ENCODE measurements at regions not wholly inside any gene's neighbourhood (a gene's known extent, or its start where the extent isn't known, plus 50 kb on each side); places are given as distances from the start of the nearest gene placed in this dataset.
"Not testable (repeated sequence)": the region's sequence is repeated elsewhere in the genome, so short reads cannot be mapped to it uniquely, and the experiment has no call there.

DNA sequence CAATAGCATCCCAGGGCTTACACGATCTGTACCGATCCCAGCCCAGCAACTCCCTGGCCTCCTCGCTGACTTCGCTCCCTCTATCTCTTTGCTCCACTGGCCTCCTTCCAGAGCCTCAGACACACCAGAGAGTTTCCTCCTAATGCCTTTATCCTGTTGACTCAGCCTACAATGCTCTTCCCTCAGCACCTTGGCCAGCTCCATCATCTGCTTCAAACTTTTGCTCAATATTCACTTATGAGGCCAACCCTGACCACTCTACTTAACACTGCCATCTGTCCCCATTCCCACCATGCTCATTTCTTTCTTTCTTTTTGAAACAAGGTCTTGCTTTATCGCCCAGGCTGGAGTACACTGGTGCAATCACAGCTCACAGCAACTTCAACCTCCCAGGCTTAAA, 180.9 kb downstream of the CEP170 start:
- CTCF ChIA-PET; POLR2A ChIA-PET; H3K36me3 ChIP-seq (ENCODE audit: control insufficient read depth in 4 of 4, insufficient read depth in 4 of 4, low read length in 3 of 4); DNase-seq; H3K27me3 ChIP-seq (replicated peaks in 2 of 5; ENCODE audit: control insufficient read depth in 4 of 5, insufficient read depth in 5 of 5, low read length in 4 of 5); H3K9me3 ChIP-seq (ENCODE audit: control extremely low read depth in 1 of 5, control insufficient read depth in 4 of 5, insufficient read depth in 2 of 5, low read depth in 1 of 5, low read length in 4 of 5); H3K4me3 ChIP-seq (ENCODE audit: control insufficient read depth in 1 of 7, extremely low read depth in 1 of 7, insufficient read depth in 4 of 7, low read depth in 2 of 7, low read length in 6 of 7); H3K4me1 ChIP-seq (ENCODE audit: control extremely low read depth in 1 of 4, control insufficient read depth in 4 of 4, insufficient read depth in 4 of 4, low read length in 3 of 4); H3K27ac ChIP-seq (ENCODE audit: insufficient read depth in 1 of 2, low read depth in 1 of 2, low read length in 2 of 2, poor library complexity in 1 of 2, severe bottlenecking in 2 of 2): not testable (repeated sequence)
- WGBS (ENCODE audit: insufficient coverage): no CpG with 5 or more reads among the region's 5 CpGs

DNA sequence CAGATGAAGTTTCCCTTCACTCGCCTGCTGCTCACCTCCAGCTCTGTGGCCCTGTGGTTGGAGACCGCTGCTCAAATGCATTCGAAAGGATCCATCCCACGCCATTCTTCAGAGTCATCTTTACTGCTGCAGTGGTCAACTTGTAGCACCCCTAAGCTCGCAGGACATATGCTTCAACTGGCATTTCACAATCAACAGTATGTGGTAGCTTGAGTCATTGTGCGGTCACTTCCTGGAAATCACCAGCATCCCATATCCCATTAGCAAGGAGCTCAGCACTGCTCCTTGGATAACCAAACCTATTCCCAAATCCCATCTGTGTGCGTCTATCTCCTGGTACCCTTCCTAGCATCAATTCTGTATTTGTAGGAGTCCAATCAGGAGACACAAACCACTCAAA, 188.0 kb downstream of the CEP170 start:
- H3K4me3 ChIP-seq (ENCODE audit: control insufficient read depth in 1 of 7, extremely low read depth in 1 of 7, insufficient read depth in 4 of 7, low read depth in 2 of 7, low read length in 6 of 7); H3K27me3 ChIP-seq (replicated peaks in 2 of 5; ENCODE audit: control insufficient read depth in 4 of 5, insufficient read depth in 5 of 5, low read length in 4 of 5); H3K27ac ChIP-seq (ENCODE audit: insufficient read depth in 1 of 2, low read depth in 1 of 2, low read length in 2 of 2, poor library complexity in 1 of 2, severe bottlenecking in 2 of 2); CTCF ChIA-PET; H3K36me3 ChIP-seq (ENCODE audit: control insufficient read depth in 4 of 4, insufficient read depth in 4 of 4, low read length in 3 of 4); POLR2A ChIA-PET; H3K9me3 ChIP-seq (ENCODE audit: control extremely low read depth in 1 of 5, control insufficient read depth in 4 of 5, insufficient read depth in 2 of 5, low read depth in 1 of 5, low read length in 4 of 5); DNase-seq; H3K4me1 ChIP-seq (ENCODE audit: control extremely low read depth in 1 of 4, control insufficient read depth in 4 of 4, insufficient read depth in 4 of 4, low read length in 3 of 4): not testable (repeated sequence)
- no CpG with 5 or more reads among the region's 7 CpGs for WGBS (ENCODE audit: insufficient coverage)

DNA sequence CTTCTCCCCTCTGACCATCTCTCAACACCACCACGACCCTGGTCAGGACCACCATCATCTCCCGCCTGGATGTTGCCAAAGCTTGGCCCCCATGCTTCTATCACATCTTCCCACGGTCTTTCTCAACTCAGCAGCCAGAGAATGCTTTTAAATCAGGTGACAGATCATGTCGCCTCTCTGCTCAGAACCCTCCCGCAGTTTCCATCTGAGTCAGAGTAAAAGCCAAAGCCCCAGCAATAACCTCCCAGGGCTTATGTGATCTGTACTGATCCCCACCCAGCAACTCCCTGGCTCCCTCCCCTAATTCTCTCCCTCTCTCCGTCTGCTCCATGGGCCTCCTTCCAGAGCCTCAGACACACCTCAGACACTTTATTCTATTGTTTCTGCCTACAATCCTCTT, 193.1 kb downstream of the CEP170 start:
- DNase-seq; H3K4me1 ChIP-seq (ENCODE audit: control extremely low read depth in 1 of 4, control insufficient read depth in 4 of 4, insufficient read depth in 4 of 4, low read length in 3 of 4); H3K4me3 ChIP-seq (ENCODE audit: control insufficient read depth in 1 of 7, extremely low read depth in 1 of 7, insufficient read depth in 4 of 7, low read depth in 2 of 7, low read length in 6 of 7); H3K27ac ChIP-seq (ENCODE audit: insufficient read depth in 1 of 2, low read depth in 1 of 2, low read length in 2 of 2, poor library complexity in 1 of 2, severe bottlenecking in 2 of 2); H3K9me3 ChIP-seq (ENCODE audit: control extremely low read depth in 1 of 5, control insufficient read depth in 4 of 5, insufficient read depth in 2 of 5, low read depth in 1 of 5, low read length in 4 of 5); POLR2A ChIA-PET; H3K36me3 ChIP-seq (ENCODE audit: control insufficient read depth in 4 of 4, insufficient read depth in 4 of 4, low read length in 3 of 4); H3K27me3 ChIP-seq (replicated peaks in 2 of 5; ENCODE audit: control insufficient read depth in 4 of 5, insufficient read depth in 5 of 5, low read length in 4 of 5); CTCF ChIA-PET: not testable (repeated sequence)
- no CpG with 5 or more reads among the region's 6 CpGs for WGBS (ENCODE audit: insufficient coverage)

DNA sequence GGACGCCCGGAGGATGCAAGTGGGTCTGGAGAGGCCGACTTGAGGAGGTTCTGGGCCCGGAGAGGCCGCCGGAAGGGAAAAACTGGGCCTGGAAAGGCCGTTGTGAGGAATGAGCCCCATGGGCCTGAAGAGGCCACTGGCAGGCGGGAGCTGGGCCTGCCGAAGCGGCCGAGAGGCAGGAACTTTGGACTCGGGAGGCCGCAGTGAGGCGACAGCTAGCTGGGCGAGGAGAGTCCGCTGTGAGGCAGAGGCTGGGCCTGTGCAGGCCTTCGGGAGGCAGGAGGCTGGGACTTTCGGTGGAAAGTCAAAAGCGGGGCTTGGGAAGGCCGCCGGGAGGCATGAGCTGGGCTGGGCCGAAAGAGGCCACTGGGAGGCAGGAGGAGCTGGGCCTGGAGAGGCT, 199.6 kb downstream of the CEP170 start:
- H3K27ac ChIP-seq (ENCODE audit: insufficient read depth in 1 of 2, low read depth in 1 of 2, low read length in 2 of 2, poor library complexity in 1 of 2, severe bottlenecking in 2 of 2); POLR2A ChIA-PET; H3K4me1 ChIP-seq (ENCODE audit: control extremely low read depth in 1 of 4, control insufficient read depth in 4 of 4, insufficient read depth in 4 of 4, low read length in 3 of 4); H3K36me3 ChIP-seq (ENCODE audit: control insufficient read depth in 4 of 4, insufficient read depth in 4 of 4, low read length in 3 of 4); CTCF ChIA-PET; H3K4me3 ChIP-seq (ENCODE audit: control insufficient read depth in 1 of 7, extremely low read depth in 1 of 7, insufficient read depth in 4 of 7, low read depth in 2 of 7, low read length in 6 of 7); H3K9me3 ChIP-seq (ENCODE audit: control extremely low read depth in 1 of 5, control insufficient read depth in 4 of 5, insufficient read depth in 2 of 5, low read depth in 1 of 5, low read length in 4 of 5); H3K27me3 ChIP-seq (replicated peaks in 2 of 5; ENCODE audit: control insufficient read depth in 4 of 5, insufficient read depth in 5 of 5, low read length in 4 of 5); DNase-seq: not testable (repeated sequence)
- WGBS (ENCODE audit: insufficient coverage): 100% methylated on average over 8 of the region's 22 CpGs

DNA sequence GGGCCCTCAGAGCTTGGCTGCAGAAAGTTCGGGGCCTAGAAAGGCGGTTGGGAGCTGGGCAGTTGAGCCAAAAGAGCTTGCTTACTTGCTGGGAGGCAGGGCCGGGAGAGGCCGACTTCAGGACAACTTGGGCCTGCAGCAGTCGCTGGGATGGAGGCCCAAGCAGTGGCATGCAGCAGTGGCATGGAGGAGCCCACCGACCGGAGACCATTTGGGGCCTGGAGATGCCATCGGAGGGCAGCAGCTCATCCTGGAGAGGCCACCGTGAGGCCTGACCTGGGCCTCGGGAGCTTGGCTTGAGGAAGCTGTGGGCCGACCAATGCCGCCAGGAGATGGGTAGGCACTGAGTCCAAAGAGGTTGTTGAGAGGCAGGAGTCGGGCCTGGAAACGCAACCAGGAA, 200.0 kb downstream of the CEP170 start:
- H3K27me3 ChIP-seq (replicated peaks in 2 of 5; ENCODE audit: control insufficient read depth in 4 of 5, insufficient read depth in 5 of 5, low read length in 4 of 5); CTCF ChIA-PET; H3K9me3 ChIP-seq (ENCODE audit: control extremely low read depth in 1 of 5, control insufficient read depth in 4 of 5, insufficient read depth in 2 of 5, low read depth in 1 of 5, low read length in 4 of 5); H3K36me3 ChIP-seq (ENCODE audit: control insufficient read depth in 4 of 4, insufficient read depth in 4 of 4, low read length in 3 of 4); H3K27ac ChIP-seq (ENCODE audit: insufficient read depth in 1 of 2, low read depth in 1 of 2, low read length in 2 of 2, poor library complexity in 1 of 2, severe bottlenecking in 2 of 2); H3K4me1 ChIP-seq (ENCODE audit: control extremely low read depth in 1 of 4, control insufficient read depth in 4 of 4, insufficient read depth in 4 of 4, low read length in 3 of 4); POLR2A ChIA-PET; DNase-seq; H3K4me3 ChIP-seq (ENCODE audit: control insufficient read depth in 1 of 7, extremely low read depth in 1 of 7, insufficient read depth in 4 of 7, low read depth in 2 of 7, low read length in 6 of 7): not testable (repeated sequence)
- WGBS (ENCODE audit: insufficient coverage): 98% methylated on average over 12 of the region's 14 CpGs

DNA sequence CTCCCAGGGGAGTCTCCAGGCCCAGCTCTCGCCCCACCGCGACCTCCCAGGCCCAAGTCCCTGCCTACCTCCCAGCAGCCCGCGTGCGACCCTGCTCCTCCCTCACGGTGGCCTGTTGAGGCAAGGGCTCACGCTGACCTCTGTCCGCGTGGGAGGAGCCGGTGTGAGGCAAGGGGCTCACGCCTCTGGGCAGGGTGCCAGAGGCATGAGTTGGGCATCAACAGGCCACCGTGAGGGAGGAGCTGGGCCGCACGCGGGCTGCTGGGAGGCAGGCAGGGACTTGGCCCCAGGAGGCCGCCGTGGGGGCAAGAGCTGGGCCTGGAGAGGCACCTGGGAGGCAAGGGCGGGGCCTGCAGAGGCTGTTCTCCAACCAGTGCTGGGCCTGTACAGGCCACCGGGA, 200.4 kb downstream of the CEP170 start:
- H3K4me3 ChIP-seq (ENCODE audit: control insufficient read depth in 1 of 7, extremely low read depth in 1 of 7, insufficient read depth in 4 of 7, low read depth in 2 of 7, low read length in 6 of 7); POLR2A ChIA-PET; H3K27ac ChIP-seq (ENCODE audit: insufficient read depth in 1 of 2, low read depth in 1 of 2, low read length in 2 of 2, poor library complexity in 1 of 2, severe bottlenecking in 2 of 2); CTCF ChIA-PET; H3K27me3 ChIP-seq (replicated peaks in 2 of 5; ENCODE audit: control insufficient read depth in 4 of 5, insufficient read depth in 5 of 5, low read length in 4 of 5); DNase-seq; H3K4me1 ChIP-seq (ENCODE audit: control extremely low read depth in 1 of 4, control insufficient read depth in 4 of 4, insufficient read depth in 4 of 4, low read length in 3 of 4); H3K36me3 ChIP-seq (ENCODE audit: control insufficient read depth in 4 of 4, insufficient read depth in 4 of 4, low read length in 3 of 4); H3K9me3 ChIP-seq (ENCODE audit: control extremely low read depth in 1 of 5, control insufficient read depth in 4 of 5, insufficient read depth in 2 of 5, low read depth in 1 of 5, low read length in 4 of 5): not testable (repeated sequence)
- 99% methylated on average over 8 of the region's 20 CpGs for WGBS (ENCODE audit: insufficient coverage)

DNA sequence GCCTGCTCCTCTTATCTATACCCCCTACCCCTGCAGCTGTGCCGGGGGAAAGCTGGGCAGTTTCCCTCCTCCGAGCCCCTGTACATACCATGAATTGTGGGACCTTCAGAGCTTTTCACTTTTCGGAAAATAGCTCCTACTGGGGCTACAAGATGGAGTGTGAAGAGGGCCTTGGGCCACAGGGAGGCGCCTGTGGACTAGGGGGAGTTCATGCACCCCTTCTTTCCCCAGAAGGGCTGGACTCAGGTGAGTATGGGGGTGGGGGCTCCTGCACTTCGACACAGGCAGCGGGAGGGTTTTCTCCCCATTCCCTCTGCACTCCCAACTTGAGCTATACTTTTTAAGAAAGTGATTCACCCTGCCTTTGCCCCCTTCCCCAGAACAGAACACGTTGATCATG, 202.0 kb downstream of the CEP170 start:
- H3K36me3 ChIP-seq (ENCODE audit: control insufficient read depth in 4 of 4, insufficient read depth in 4 of 4, low read length in 3 of 4); H3K4me1 ChIP-seq (ENCODE audit: control extremely low read depth in 1 of 4, control insufficient read depth in 4 of 4, insufficient read depth in 4 of 4, low read length in 3 of 4); CTCF ChIA-PET; H3K27me3 ChIP-seq (replicated peaks in 2 of 5; ENCODE audit: control insufficient read depth in 4 of 5, insufficient read depth in 5 of 5, low read length in 4 of 5); H3K4me3 ChIP-seq (ENCODE audit: control insufficient read depth in 1 of 7, extremely low read depth in 1 of 7, insufficient read depth in 4 of 7, low read depth in 2 of 7, low read length in 6 of 7); H3K9me3 ChIP-seq (ENCODE audit: control extremely low read depth in 1 of 5, control insufficient read depth in 4 of 5, insufficient read depth in 2 of 5, low read depth in 1 of 5, low read length in 4 of 5); POLR2A ChIA-PET; DNase-seq; H3K27ac ChIP-seq (ENCODE audit: insufficient read depth in 1 of 2, low read depth in 1 of 2, low read length in 2 of 2, poor library complexity in 1 of 2, severe bottlenecking in 2 of 2): not testable (repeated sequence)
- whole genome bisulfite sequencing (ENCODE audit: insufficient coverage): no CpG with 5 or more reads among the region's 7 CpGs

DNA sequence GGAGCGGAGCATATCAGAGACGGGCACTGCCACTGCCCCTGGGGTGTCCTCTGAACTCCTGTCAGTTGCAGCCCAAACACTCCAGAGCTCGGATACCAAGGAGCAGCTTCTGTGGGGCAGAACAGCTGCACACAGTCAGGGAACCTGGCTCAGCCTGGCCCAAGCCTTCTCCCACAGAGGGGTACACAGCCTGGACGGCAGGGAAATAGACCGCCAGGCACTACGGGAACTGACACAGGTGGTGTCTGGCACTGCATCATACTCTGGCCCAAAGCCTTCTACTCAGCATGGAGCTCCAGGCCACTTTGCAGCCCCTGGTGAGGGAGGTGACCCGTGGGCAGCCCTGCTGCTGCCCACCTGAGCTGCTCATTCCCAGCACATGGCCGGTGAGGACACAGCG, 204.5 kb downstream of the CEP170 start:
- H3K4me1 ChIP-seq (ENCODE audit: control extremely low read depth in 1 of 4, control insufficient read depth in 4 of 4, insufficient read depth in 4 of 4, low read length in 3 of 4); DNase-seq; H3K27ac ChIP-seq (ENCODE audit: insufficient read depth in 1 of 2, low read depth in 1 of 2, low read length in 2 of 2, poor library complexity in 1 of 2, severe bottlenecking in 2 of 2); H3K9me3 ChIP-seq (ENCODE audit: control extremely low read depth in 1 of 5, control insufficient read depth in 4 of 5, insufficient read depth in 2 of 5, low read depth in 1 of 5, low read length in 4 of 5); H3K4me3 ChIP-seq (ENCODE audit: control insufficient read depth in 1 of 7, extremely low read depth in 1 of 7, insufficient read depth in 4 of 7, low read depth in 2 of 7, low read length in 6 of 7); POLR2A ChIA-PET; H3K27me3 ChIP-seq (replicated peaks in 2 of 5; ENCODE audit: control insufficient read depth in 4 of 5, insufficient read depth in 5 of 5, low read length in 4 of 5); CTCF ChIA-PET; H3K36me3 ChIP-seq (ENCODE audit: control insufficient read depth in 4 of 4, insufficient read depth in 4 of 4, low read length in 3 of 4): not testable (repeated sequence)
- WGBS (ENCODE audit: insufficient coverage): 100% methylated on average over 1 of the region's 9 CpGs
